ENCODE measurements at regions not wholly inside any gene's neighbourhood (a gene's known extent, or its start where the extent isn't known, plus 50 kb on each side); places are given as distances from the start of the nearest gene placed in this dataset.

- DNase-seq (no peak), ATAC-seq (no peak), FAIRE-seq (no peak)
- no peak overlapping the region for H3K27ac ChIP-seq
- TF ChIP-seq, protein P1, sequence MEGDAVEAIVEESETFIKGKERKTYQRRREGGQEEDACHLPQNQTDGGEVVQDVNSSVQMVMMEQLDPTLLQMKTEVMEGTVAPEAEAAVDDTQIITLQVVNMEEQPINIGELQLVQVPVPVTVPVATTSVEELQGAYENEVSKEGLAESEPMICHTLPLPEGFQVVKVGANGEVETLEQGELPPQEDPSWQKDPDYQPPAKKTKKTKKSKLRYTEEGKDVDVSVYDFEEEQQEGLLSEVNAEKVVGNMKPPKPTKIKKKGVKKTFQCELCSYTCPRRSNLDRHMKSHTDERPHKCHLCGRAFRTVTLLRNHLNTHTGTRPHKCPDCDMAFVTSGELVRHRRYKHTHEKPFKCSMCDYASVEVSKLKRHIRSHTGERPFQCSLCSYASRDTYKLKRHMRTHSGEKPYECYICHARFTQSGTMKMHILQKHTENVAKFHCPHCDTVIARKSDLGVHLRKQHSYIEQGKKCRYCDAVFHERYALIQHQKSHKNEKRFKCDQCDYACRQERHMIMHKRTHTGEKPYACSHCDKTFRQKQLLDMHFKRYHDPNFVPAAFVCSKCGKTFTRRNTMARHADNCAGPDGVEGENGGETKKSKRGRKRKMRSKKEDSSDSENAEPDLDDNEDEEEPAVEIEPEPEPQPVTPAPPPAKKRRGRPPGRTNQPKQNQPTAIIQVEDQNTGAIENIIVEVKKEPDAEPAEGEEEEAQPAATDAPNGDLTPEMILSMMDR (IDR thresholded peaks at IDR 0.05), result no peak
- H3K4me3 ChIP-seq, result no peak overlapping the region
- WGBS, 2 donors, result 29 to 32% methylated on average over 9 of the region's 9 CpGs
- no peaks in the 10 kb centered on the region for H3K27me3 ChIP-seq
- H3K9me3 ChIP-seq, result no peaks in the 10 kb centered on the region
- H3K36me3 ChIP-seq, result no peaks in the 10 kb centered on the region
- no peaks in the 10 kb centered on the region for H3K4me1 ChIP-seq
- intact Hi-C loops (cut with DNase I), result no loop called here
These were observed 217.9 kb downstream of the TBX18 start for GRCh38 chr6:84546427-84546914.

DNA sequence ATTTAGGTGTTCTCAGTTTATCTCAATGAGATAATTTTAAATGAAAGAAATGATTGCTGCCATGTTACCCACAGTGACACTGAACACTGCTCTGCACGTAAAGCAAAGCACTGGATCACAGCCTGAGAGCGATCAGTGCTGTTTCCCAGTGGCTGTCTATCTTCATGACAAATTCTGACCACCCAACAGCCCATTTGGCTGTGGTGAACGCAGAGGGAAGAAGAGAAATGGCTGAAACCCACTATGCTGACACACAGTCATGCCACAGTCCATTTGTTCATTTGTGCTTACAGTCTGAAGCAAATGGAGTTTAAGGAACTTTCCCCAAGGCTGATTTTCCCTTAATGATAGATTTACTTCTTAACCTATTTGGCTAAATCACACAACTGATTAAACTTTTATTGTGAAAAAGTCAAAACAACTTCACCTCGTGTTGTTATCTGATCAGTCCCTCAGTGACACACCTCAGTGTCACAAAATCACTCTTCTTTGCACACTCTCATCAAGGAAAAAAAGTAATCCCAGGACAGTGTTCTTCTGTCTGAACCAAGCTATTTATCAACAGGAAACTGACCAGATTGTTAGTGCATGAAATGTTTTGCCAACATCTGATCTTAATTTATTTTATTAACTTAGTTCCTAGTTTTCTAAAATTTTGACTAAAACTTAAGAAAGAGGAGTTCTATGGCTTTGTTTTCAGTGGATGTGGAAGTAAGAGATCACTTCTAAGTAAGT, 225.1 kb downstream of the TBX18 start:
- WGBS, 2 donors, result 36 to 41% methylated on average over 4 of the region's 4 CpGs
- intact Hi-C loops (cut with DNase I), result no loop called here
- TF ChIP-seq, protein P1 (IDR thresholded peaks at IDR 0.05), result no peak
- DNase-seq (no peak), ATAC-seq (no peak), FAIRE-seq (no peak)
- Histone ChIP-seq H3K36me3 (no peaks in the 10 kb centered on the region), H3K27me3 (no peaks in the 10 kb centered on the region), H3K4me1 (no peaks in the 10 kb centered on the region), H3K9me3 (no peaks in the 10 kb centered on the region), H3K4me3 (no peak overlapping the region), H3K27ac (no peak overlapping the region)

GRCh38 chr6:84536885-84537638, 227.3 kb downstream of the TBX18 start:
- intact Hi-C loops (cut with DNase I), result no loop called here
- ATAC-seq, result no peak
- DNase-seq, result no peak
- Histone ChIP-seq H3K36me3 (no peaks in the 10 kb centered on the region), H3K27me3 (no peaks in the 10 kb centered on the region), H3K9me3 (no peaks in the 10 kb centered on the region), H3K27ac (no peak overlapping the region), H3K4me1 (no peaks in the 10 kb centered on the region), H3K4me3 (no peak overlapping the region)
- TF ChIP-seq, protein P1 (IDR thresholded peaks at IDR 0.05), result no peak
- no peak for FAIRE-seq
- WGBS, 2 donors, result 38 to 56% methylated on average over 4 of the region's 4 CpGs

GRCh38 chr6:84528201-84528600, 236.2 kb downstream of the TBX18 start:
- no peak overlapping the region for H3K4me3 ChIP-seq
- no peak for DNase-seq
- no peaks in the 10 kb centered on the region for H3K4me1 ChIP-seq
- no peaks in the 10 kb centered on the region for H3K9me3 ChIP-seq
- no peak for ATAC-seq
- intact Hi-C loops (cut with DNase I), result no loop called here
- H3K27ac ChIP-seq, result no peak overlapping the region
- TF ChIP-seq, protein P1 (IDR thresholded peaks at IDR 0.05), result no peak
- H3K36me3 ChIP-seq, result no peaks in the 10 kb centered on the region
- H3K27me3 ChIP-seq, result no peaks in the 10 kb centered on the region
- FAIRE-seq, result no peak

DNA sequence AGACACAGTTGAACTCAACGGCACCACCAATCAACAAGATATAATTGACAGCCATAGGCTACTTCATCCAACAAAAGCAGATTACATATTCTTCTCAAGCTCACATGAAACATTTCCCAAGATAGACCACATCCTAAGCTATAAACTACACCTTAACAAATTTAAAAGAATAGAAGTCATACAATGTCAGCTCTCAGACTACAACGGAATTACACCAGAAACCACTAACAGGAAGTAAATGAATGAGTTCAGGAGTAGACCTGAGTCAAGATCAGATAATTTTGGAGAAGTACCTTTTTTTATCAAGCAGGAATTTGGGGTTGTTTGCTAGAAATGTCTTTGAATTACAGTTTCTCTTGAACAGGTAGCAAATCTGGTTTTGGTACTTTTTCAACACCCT, 237.8 kb downstream of the TBX18 start:
- Histone ChIP-seq H3K27ac (no peak overlapping the region), H3K9me3 (no peaks in the 10 kb centered on the region), H3K36me3 (no peaks in the 10 kb centered on the region), H3K27me3 (no peaks in the 10 kb centered on the region), H3K4me3 (no peak overlapping the region), H3K4me1 (no peaks in the 10 kb centered on the region)
- DNase-seq, result no peak
- TF ChIP-seq, protein P1 (IDR thresholded peaks at IDR 0.05), result no peak
- no peak for FAIRE-seq
- WGBS, 2 donors, result 25 to 31% methylated on average over 2 of the region's 2 CpGs
- intact Hi-C loops (cut with DNase I), result no loop called here
- ATAC-seq, result no peak
